Lower leg skin (tissue), 3 donors: ENCODE measurements at regions not wholly inside any gene's neighbourhood (a gene's known extent, or its start where the extent isn't known, plus 50 kb on each side); places are given as distances from the start of the nearest gene placed in this dataset.

ENCODE experiments used
- CTCF ChIP-seq, 3 donors: fragments of 450-650 bp; IDR thresholded peaks; one replicate each; pipeline ENCODE4 v1.5.1; 2016; ENCODE audit warnings: antibody characterized with exemption in 3 of 3, mild to moderate bottlenecking in 3 of 3, moderate library complexity in 2 of 3
- POLR2A ChIP-seq, 2 donors: fragments of 450-650 bp; IDR thresholded peaks; one replicate each; pipeline ENCODE4 v1.6.1; 2016 to 2017; ENCODE audit warnings: antibody characterized with exemption in 2 of 2, mild to moderate bottlenecking in 1 of 2, moderate library complexity in 1 of 2

DNA sequence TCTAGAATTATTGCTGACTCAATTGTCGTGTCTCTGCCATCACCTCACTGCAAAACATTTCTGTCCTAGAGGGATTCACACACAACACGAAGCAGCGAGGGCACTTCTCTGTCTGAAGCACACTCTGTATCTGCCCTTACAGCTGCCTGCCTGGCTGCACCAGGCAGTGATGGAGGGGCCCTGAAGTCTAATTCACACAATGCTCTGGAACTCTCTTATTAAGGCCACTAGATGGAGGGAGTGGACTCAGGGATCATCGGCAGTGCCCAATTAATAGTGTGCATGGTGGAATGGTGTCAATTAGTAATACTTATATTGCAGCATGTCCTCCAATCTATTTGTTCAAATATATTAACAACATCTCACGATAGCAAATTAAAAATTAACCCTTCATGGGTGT, 157.5 kb upstream of the MAP1B start:
- TF ChIP-seq CTCF (IDR thresholded peaks at IDR 0.05) (no peak), POLR2A (IDR thresholded peaks at IDR 0.05) (no peak)
